CD14-positive monocyte (primary cell): ENCODE measurements at regions not wholly inside any gene's neighbourhood (a gene's known extent, or its start where the extent isn't known, plus 50 kb on each side); places are given as distances from the start of the nearest gene placed in this dataset.

Experiments
- DNase-seq, 3 donors: peaks; one replicate each; pipeline ENCODE4 v3.0.0-alpha.2; 2011 to 2022
- H2AFZ ChIP-seq: 2 replicates; pipeline ENCODE4 v1.6.0; 2012; ENCODE audit warnings: mild to moderate bottlenecking, low read depth, low read length, inconsistent platforms; ENCODE audit not compliant: insufficient read depth, poor library complexity, severe bottlenecking
- H3K27ac ChIP-seq, 2 donors: 1 replicate in 1 of 2; 2 replicates in 1 of 2; pipeline ENCODE4 v1.5.1; 2012 to 2013; ENCODE audit warnings: low read length in 2 of 2, control low read depth in 1 of 2, inconsistent platforms in 1 of 2, low read depth in 1 of 2, mild to moderate bottlenecking in 1 of 2
- H3K27me3 ChIP-seq, 2 donors: one replicate each; pipeline versions ENCODE4 v1.6.0 to v1.6.1; 2011 to 2013; ENCODE audit warnings: low read length in 2 of 2; ENCODE audit not compliant: control insufficient read depth in 2 of 2, insufficient read depth in 2 of 2
- H3K36me3 ChIP-seq, 2 donors: replicated peaks in 1 of 2; 1 replicate in 1 of 2; 2 replicates in 1 of 2; pipeline versions ENCODE4 v1.5.1 to v1.6.1; 2012 to 2013; ENCODE audit warnings: low read length in 2 of 2, control low read depth in 1 of 2, inconsistent platforms in 1 of 2, mild to moderate bottlenecking in 1 of 2; ENCODE audit not compliant: insufficient read depth in 2 of 2, control insufficient read depth in 1 of 2
- H3K4me1 ChIP-seq, 2 donors: 1 replicate in 1 of 2; 2 replicates in 1 of 2; pipeline versions ENCODE4 v1.5.1 to v1.6.1; 2012 to 2013; ENCODE audit warnings: low read length in 2 of 2, control low read depth in 1 of 2, inconsistent platforms in 1 of 2, mild to moderate bottlenecking in 1 of 2, moderate library complexity in 1 of 2; ENCODE audit not compliant: insufficient read depth in 2 of 2, control insufficient read depth in 1 of 2
- H3K4me2 ChIP-seq: replicated peaks from 2 replicates; pipeline ENCODE3; 2012; ENCODE audit warnings: low read length, moderate library complexity, mild to moderate bottlenecking; ENCODE audit not compliant: poor library complexity, severe bottlenecking; ENCODE audit errors: extremely low read depth
- H3K4me3 ChIP-seq, 3 experiments: fragments of 200-600 bp in 1 of 3; sonication (generic) in 1 of 3; replicated peaks in 1 of 3; 1 replicate in 2 of 3; 2 replicates in 1 of 3; pipeline ENCODE4 v1.5.1; 2011 to 2013; ENCODE audit warnings: low read length in 3 of 3, mild to moderate bottlenecking in 3 of 3, control low read depth in 2 of 3, low read depth in 2 of 3, inconsistent platforms in 1 of 3, moderate library complexity in 1 of 3
- H3K79me2 ChIP-seq: 2 replicates; pipeline ENCODE4 v1.6.0; 2012; ENCODE audit warnings: mild to moderate bottlenecking, control low read depth, inconsistent platforms, low read length, moderate library complexity; ENCODE audit not compliant: insufficient read depth
- H3K9ac ChIP-seq: 2 replicates; pipeline ENCODE4 v1.6.0; 2017; ENCODE audit warnings: low read length, mild to moderate bottlenecking; ENCODE audit not compliant: insufficient read depth, poor library complexity, severe bottlenecking
- H3K9me3 ChIP-seq, 2 donors: replicated peaks in 1 of 2; 1 replicate in 1 of 2; 2 replicates in 1 of 2; pipeline versions ENCODE4 v1.5.1 to v1.6.1; 2012 to 2013; ENCODE audit warnings: low read length in 2 of 2, control low read depth in 1 of 2; ENCODE audit not compliant: control insufficient read depth in 1 of 2, insufficient read depth in 1 of 2
- H4K20me1 ChIP-seq: 2 replicates; pipeline ENCODE4 v1.6.0; 2012; ENCODE audit warnings: mild to moderate bottlenecking, low read length, control low read depth, moderate library complexity; ENCODE audit not compliant: insufficient read depth
- H3K27ac Mint-ChIP-seq, 7 donors: one replicate each; pipeline ENCODE4 v1.8.0; 2020; ENCODE audit warnings: mild to moderate bottlenecking in 7 of 7, mixed read lengths in 7 of 7, moderate library complexity in 6 of 7, inconsistent platforms in 2 of 7
- H3K27me3 Mint-ChIP-seq, 3 donors: one replicate each; pipeline ENCODE4 v1.8.0; 2021 to 2022; ENCODE audit warnings: low read depth in 3 of 3, mild to moderate bottlenecking in 3 of 3, mixed read lengths in 3 of 3, moderate library complexity in 3 of 3, inconsistent platforms in 1 of 3
- H3K36me3 Mint-ChIP-seq, 2 donors: one replicate each; pipeline ENCODE4 v1.8.0; 2020; ENCODE audit warnings: mixed read lengths in 2 of 2, inconsistent platforms in 1 of 2, mild to moderate bottlenecking in 1 of 2
- H3K4me1 Mint-ChIP-seq: one replicate; pipeline ENCODE4 v1.8.0; 2020; ENCODE audit warnings: mild to moderate bottlenecking, mixed read lengths
- H3K4me3 Mint-ChIP-seq, 2 donors: one replicate each; pipeline ENCODE4 v1.8.0; 2020; ENCODE audit warnings: mild to moderate bottlenecking in 2 of 2, mixed read lengths in 2 of 2, moderate library complexity in 1 of 2
- H3K9me3 Mint-ChIP-seq, 7 donors: one replicate each; pipeline ENCODE4 v1.8.0; 2020 to 2022; ENCODE audit warnings: mixed read lengths in 7 of 7, mild to moderate bottlenecking in 6 of 7, moderate library complexity in 6 of 7, inconsistent platforms in 2 of 7
- WGBS: methylation state at CpG from one replicate; pipeline ENCODE4 v1.1.5; 2013; ENCODE audit warnings: missing lambda C conversion rate; ENCODE audit not compliant: insufficient coverage; 5-methylcytosine and 5-hydroxymethylcytosine counted together
- intact Hi-C, 2 donors: fragments of 100-400 bp; cut with micrococcal nuclease; formaldehyde crosslinking; loops; one replicate each; pipeline versions ENCODE4 v1.15.0 to v1.15.1; 2023
- TF ChIP-seq, protein P1 (sequence below): fragments of 200-600 bp; IDR thresholded peaks from one replicate; pipeline ENCODE4 v1.8.0; 2022; ENCODE audit warnings: antibody characterized with exemption, mild to moderate bottlenecking

DNA sequence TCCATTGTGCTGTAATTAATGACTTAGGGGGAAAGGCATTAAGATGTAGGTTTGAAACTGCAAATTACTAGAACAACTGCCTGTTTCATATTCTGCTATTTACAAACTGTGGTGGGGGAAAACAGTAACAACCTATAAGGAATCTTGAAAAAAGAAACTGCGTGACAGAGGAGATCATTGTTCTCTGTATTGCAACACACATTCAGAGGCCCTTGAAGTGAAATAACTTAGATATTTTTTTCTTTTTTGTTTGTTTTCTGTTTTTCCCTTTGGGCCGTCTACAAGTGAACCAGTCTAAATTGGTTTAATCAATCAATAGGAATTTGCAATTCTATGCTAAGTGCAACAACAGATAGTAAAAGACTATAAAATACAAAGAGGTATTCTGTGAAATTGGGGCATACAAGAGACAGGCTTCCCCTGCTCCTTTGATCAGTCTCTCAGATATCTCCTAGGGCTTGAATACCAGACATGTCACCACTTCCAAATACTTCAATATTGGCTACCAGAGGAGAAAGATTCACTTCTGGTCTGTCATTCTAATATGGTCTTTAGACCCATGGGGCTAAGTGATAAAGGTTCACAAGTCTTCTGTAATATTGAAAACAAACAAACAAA, 2055.1 kb upstream of the CELF4 start:
- H3K27me3 Mint-ChIP-seq = peaks cover 0 to 1% (median 0%) of the 10 kb centered on the region in 3 donors
- no peaks in the 10 kb centered on the region for H3K36me3 Mint-ChIP-seq
- Histone ChIP-seq H4K20me1 (no peaks in the 10 kb centered on the region), H3K4me3 (no peak overlapping the region), H3K4me1 (no peaks in the 10 kb centered on the region), H3K4me2 (no peak overlapping the region), H3K79me2 (no peaks in the 10 kb centered on the region), H3K9me3 (peaks cover 0 to 23% of the 10 kb centered on the region in 2 donors), H2AFZ (no peak overlapping the region), H3K36me3 (no peaks in the 10 kb centered on the region), H3K27ac (no peak overlapping the region), H3K9ac (no peak overlapping the region), H3K27me3 (no peaks in the 10 kb centered on the region)
- DNase-seq = no peak
- WGBS = no CpG with 5 or more reads among the region's 2 CpGs
- no peak overlapping the region for H3K27ac Mint-ChIP-seq
- no peaks in the 10 kb centered on the region for H3K4me1 Mint-ChIP-seq
- intact Hi-C loops = no loop called here
- H3K9me3 Mint-ChIP-seq = peaks cover 0 to 20% (median 10%) of the 10 kb centered on the region in 7 donors
- H3K4me3 Mint-ChIP-seq = no peak overlapping the region
- TF ChIP-seq, protein P1, sequence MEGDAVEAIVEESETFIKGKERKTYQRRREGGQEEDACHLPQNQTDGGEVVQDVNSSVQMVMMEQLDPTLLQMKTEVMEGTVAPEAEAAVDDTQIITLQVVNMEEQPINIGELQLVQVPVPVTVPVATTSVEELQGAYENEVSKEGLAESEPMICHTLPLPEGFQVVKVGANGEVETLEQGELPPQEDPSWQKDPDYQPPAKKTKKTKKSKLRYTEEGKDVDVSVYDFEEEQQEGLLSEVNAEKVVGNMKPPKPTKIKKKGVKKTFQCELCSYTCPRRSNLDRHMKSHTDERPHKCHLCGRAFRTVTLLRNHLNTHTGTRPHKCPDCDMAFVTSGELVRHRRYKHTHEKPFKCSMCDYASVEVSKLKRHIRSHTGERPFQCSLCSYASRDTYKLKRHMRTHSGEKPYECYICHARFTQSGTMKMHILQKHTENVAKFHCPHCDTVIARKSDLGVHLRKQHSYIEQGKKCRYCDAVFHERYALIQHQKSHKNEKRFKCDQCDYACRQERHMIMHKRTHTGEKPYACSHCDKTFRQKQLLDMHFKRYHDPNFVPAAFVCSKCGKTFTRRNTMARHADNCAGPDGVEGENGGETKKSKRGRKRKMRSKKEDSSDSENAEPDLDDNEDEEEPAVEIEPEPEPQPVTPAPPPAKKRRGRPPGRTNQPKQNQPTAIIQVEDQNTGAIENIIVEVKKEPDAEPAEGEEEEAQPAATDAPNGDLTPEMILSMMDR = no peak

DNA sequence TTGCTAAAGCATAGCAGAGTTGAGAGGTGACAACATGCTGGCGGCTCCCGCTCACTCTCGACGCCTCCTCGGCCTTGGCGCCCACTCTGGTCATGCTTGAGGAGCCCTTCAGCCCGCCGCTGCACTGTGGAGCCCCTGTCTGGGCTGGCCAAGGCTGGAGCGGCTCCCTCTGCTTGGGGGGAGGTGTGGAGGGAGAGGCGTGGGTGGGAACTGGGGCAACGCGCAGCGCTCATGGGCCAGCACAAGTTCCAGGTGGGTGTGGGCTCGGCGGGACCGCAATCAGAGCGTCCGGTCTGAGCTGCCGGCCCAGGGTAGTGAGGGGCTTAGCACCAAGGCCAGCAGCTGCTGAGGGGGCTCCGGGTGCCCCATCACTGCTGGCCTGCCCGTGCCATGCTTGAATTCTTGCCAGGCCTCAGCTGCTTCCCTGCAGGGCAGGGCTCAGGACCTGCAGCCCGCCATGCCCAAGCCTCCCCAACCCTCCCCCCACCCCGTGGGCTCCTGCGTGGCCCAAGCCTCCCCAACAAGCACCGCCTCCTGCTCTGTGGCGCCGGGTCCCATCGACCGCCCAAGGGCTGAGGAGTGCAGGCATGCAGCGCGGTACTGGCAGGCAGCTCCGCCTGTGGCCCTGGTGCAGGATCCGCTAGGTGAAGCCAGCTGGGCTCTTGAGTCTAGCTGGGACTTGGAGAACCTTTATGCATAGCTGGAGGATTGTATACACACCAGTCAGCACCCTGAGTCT, 2052.8 kb upstream of the CELF4 start:
- H3K9me3 ChIP-seq = peaks cover 0 to 23% of the 10 kb centered on the region in 2 donors
- DNase-seq = no peak
- no peak overlapping the region for H3K9ac ChIP-seq
- no peak overlapping the region for H3K4me2 ChIP-seq
- TF ChIP-seq, protein P1 = no peak
- Mint-ChIP-seq H3K36me3 (no peaks in the 10 kb centered on the region), H3K27ac (no peak overlapping the region), H3K9me3 (peaks cover 0 to 20% (median 10%) of the 10 kb centered on the region in 7 donors), H3K4me3 (no peak overlapping the region), H3K4me1 (no peaks in the 10 kb centered on the region), H3K27me3 (peaks cover 0 to 1% (median 0%) of the 10 kb centered on the region in 3 donors)
- WGBS = 98% methylated on average over 25 of the region's 33 CpGs
- no peaks in the 10 kb centered on the region for H4K20me1 ChIP-seq
- intact Hi-C loops = no loop called here
- H3K79me2 ChIP-seq = no peaks in the 10 kb centered on the region
- H2AFZ ChIP-seq = no peak overlapping the region
- H3K27ac ChIP-seq = no peak overlapping the region
- H3K27me3 ChIP-seq = no peaks in the 10 kb centered on the region
- no peaks in the 10 kb centered on the region for H3K36me3 ChIP-seq
- H3K4me1 ChIP-seq = no peaks in the 10 kb centered on the region
- H3K4me3 ChIP-seq = no peak overlapping the region
